ENCODE measurements at regions not wholly inside any gene's neighbourhood (a gene's known extent, or its start where the extent isn't known, plus 50 kb on each side); places are given as distances from the start of the nearest gene placed in this dataset.

DNA sequence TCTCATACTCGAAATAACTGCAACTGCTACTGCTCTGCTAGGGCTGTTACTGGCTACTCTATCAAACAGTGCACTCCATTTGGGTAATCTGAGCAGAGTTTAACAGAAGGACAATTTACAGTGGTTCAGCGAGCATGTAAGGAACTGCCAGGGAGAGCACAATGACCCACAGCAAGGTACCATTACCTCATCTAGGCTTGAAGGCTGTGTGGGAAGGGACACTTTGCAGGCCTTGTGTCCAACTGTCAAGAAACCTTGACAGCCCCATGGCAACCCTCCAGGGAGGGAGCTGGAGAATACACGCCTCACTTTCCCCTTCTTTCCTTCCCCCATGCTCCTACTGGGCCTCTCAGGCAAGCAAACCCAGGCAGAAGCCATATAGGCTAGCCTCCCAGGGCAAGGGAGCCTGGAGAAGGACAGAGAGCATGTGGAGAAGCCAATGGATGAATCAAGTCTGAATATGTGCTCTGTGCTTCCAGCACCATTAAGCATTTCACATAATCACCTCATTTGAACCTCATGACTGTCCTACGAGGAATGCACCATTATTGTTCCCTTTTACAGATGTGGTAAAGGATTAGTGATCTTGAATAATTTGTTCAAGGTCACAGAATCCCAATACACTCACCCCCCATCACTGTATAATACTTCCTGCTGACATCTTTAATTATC lies 49.9 kb upstream of the JAK2 start:
- Histone ChIP-seq H3K27ac (no peak overlapping the region), H3K4me1 (ENCODE audit: low read depth, poor library complexity, severe bottlenecking) (no peaks in the 10 kb centered on the region), H3K9ac (no peak overlapping the region), H3K79me2 (ENCODE audit: insufficient read depth, low read depth) (no peaks in the 10 kb centered on the region), H2AFZ (ENCODE audit: low read depth) (no peak overlapping the region), H3K4me3 (IDR thresholded peaks at IDR 0.05; ENCODE audit: insufficient read depth, low read depth, low read length) (no peak overlapping the region), H3K4me2 (no peak overlapping the region), H4K20me1 (ENCODE audit: insufficient read depth) (no peaks in the 10 kb centered on the region), H3K27me3 (ENCODE audit: insufficient read depth, low read depth) (no peaks in the 10 kb centered on the region), H3K36me3 (ENCODE audit: insufficient read depth) (no peaks in the 10 kb centered on the region)
- TF ChIP-seq CTCF (conservative IDR thresholded peaks at IDR 0.05; ENCODE audit: low read depth, low read length), result no peak

Data from KMS-11 (cell line).